Panc1 (cell line): ENCODE measurements at regions not wholly inside any gene's neighbourhood (a gene's known extent, or its start where the extent isn't known, plus 50 kb on each side); places are given as distances from the start of the nearest gene placed in this dataset.

Experiments used
- ATAC-seq: fragments of 200-7000 bp; cut with Tn5 transposase; 2 replicates; pipeline ENCODE4 v1.9.1; 2020; ENCODE audit warnings: mild to moderate bottlenecking, moderate library complexity
- BruUV-seq: library from RNA; stranded (reverse); fragments of 400-500 nt; replicated peaks from 2 replicates; lab custom pipeline; 2021; lab: Mats Ljungman, UMichigan
- CTCF ChIA-PET: fragments of 300-600 bp; sonication (Branson Sonifier 250); formaldehyde crosslinking; loops from one replicate; lab custom pipeline; 2022; ENCODE audit warnings: antibody characterized with exemption; lab: Charles Lee
- POLR2A ChIA-PET: fragments of 300-600 bp; sonication (Branson Sonifier 250); formaldehyde crosslinking; loops from one replicate; lab custom pipeline; 2022; ENCODE audit warnings: antibody characterized with exemption; lab: Charles Lee
- DNase-seq: peaks from one replicate; pipeline ENCODE4 v3.0.0-alpha.2; 2010; ENCODE audit warnings: low read depth, low spot score
- H3K27ac ChIP-seq: 2 replicates; pipeline ENCODE4 v1.5.1; 2011; ENCODE audit warnings: mild to moderate bottlenecking, low read length, inconsistent platforms
- H3K27me3 ChIP-seq: fragments of 200-500 bp; sonication (Bioruptor generic); 2 replicates; pipeline ENCODE4 v1.6.0; 2014; ENCODE audit warnings: low read length, inconsistent platforms; ENCODE audit not compliant: control insufficient read depth, insufficient read depth
- H3K36me3 ChIP-seq: fragments of 200-500 bp; sonication (Bioruptor generic); 2 replicates; pipeline ENCODE4 v1.5.1; 2014; ENCODE audit warnings: inconsistent platforms, mild to moderate bottlenecking, low read length, moderate library complexity; ENCODE audit not compliant: control insufficient read depth, insufficient read depth
- H3K4me1 ChIP-seq: 2 replicates; pipeline ENCODE4 v1.5.1; 2011; ENCODE audit warnings: inconsistent platforms, mild to moderate bottlenecking, low read length, moderate library complexity; ENCODE audit not compliant: control insufficient read depth, insufficient read depth
- H3K4me3 ChIP-seq, 2 experiments: 2 replicates each; pipeline ENCODE4 v1.5.1; 2011 to 2012; ENCODE audit warnings: low read depth in 2 of 2, low read length in 2 of 2, mild to moderate bottlenecking in 2 of 2, inconsistent platforms in 1 of 2, moderate library complexity in 1 of 2
- H3K9me3 ChIP-seq: fragments of 200-500 bp; sonication (Bioruptor generic); 2 replicates; pipeline ENCODE4 v1.5.1; 2014; ENCODE audit warnings: low read depth, mild to moderate bottlenecking, inconsistent platforms, low read length, moderate library complexity; ENCODE audit not compliant: control insufficient read depth, insufficient read depth
- CTCF ChIP-seq: fragments of 450-650 bp; IDR thresholded peaks from 2 replicates; pipeline ENCODE4 v1.5.1; 2017; ENCODE audit warnings: mild to moderate bottlenecking
- POLR2AphosphoS5 ChIP-seq: IDR thresholded peaks from 2 replicates; pipeline ENCODE4 v1.6.1; 2012; ENCODE audit warnings: mild to moderate bottlenecking, low read depth, low read length, moderate library complexity
- REST ChIP-seq, 2 experiments: IDR thresholded peaks; 2 replicates each; pipeline ENCODE4 v1.6.1; 2011 to 2012; ENCODE audit warnings: low read depth in 2 of 2, control low read depth in 1 of 2, low read length in 1 of 2, mild to moderate bottlenecking in 1 of 2, moderate library complexity in 1 of 2; ENCODE audit not compliant: insufficient read depth in 1 of 2
- SIN3A ChIP-seq: IDR thresholded peaks from 2 replicates; pipeline ENCODE4 v1.6.1; 2012; ENCODE audit warnings: low read depth, mild to moderate bottlenecking, low read length, moderate library complexity, borderline replicate concordance; ENCODE audit not compliant: insufficient read depth
- TCF7L2 ChIP-seq: IDR thresholded peaks from 2 replicates; pipeline ENCODE4 v1.6.1; 2011; ENCODE audit warnings: mild to moderate bottlenecking, low read depth, low read length, inconsistent platforms
- in situ Hi-C: cut with HindIII; loops from 2 replicates; pipeline ENCODE4 v1.10.0; 2016; ENCODE audit warnings: low sequenced_read_pairs, low pct_unique_long_range_greater_than_20kb
- intact Hi-C: fragments of 100-400 bp; cut with micrococcal nuclease; formaldehyde crosslinking; loops from one replicate; pipeline ENCODE4 v1.10.0; 2022; ENCODE audit not compliant: unreplicated experiment

- no peak overlapping the region for H3K4me3 ChIP-seq
- no peak for ATAC-seq
- ChIA-PET POLR2A (no interaction called here), CTCF (no interaction called here)
- DNase-seq, result no peak
- intact Hi-C loops, result no loop called here
- no TSS peak for BruUV-seq
- TF ChIP-seq REST (IDR thresholded peaks at IDR 0.05; ENCODE audit: insufficient read depth in 1 of 2, low read depth in 2 of 2, low read length in 1 of 2) (no peak), SIN3A (no peak), POLR2AphosphoS5 (no peak)
- in situ Hi-C loops, result no loop called here
- H3K9me3 ChIP-seq, result no peaks in the 10 kb centered on the region
- no peaks in the 10 kb centered on the region for H3K4me1 ChIP-seq
- H3K36me3 ChIP-seq, result no peaks in the 10 kb centered on the region
- no peaks in the 10 kb centered on the region for H3K27me3 ChIP-seq
- H3K27ac ChIP-seq, result no peak overlapping the region
These were observed 128.1 kb upstream of the CCN2 start for GRCh38 chr6:132079286-132079685.

GRCh38 chr6:132076452-132076851, 125.3 kb upstream of the CCN2 start:
- BruUV-seq, result no TSS peak
- no peak overlapping the region for H3K27ac ChIP-seq
- ChIA-PET CTCF (no interaction called here), POLR2A (interaction anchor here (0.5 kb wide), 1 partner anchor 8 kb away, joined by 14 read pairs; no protein-coding TSS in a partner anchor)
- no peaks in the 10 kb centered on the region for H3K9me3 ChIP-seq
- no peaks in the 10 kb centered on the region for H3K36me3 ChIP-seq
- H3K27me3 ChIP-seq, result no peaks in the 10 kb centered on the region
- no peak overlapping the region for H3K4me3 ChIP-seq
- DNase-seq, result no peak
- in situ Hi-C loops (no loop called here), intact Hi-C loops (no loop called here)
- no peaks in the 10 kb centered on the region for H3K4me1 ChIP-seq
- no peak for ATAC-seq
- TF ChIP-seq REST (IDR thresholded peaks at IDR 0.05; ENCODE audit: insufficient read depth in 1 of 2, low read depth in 2 of 2, low read length in 1 of 2), result no peak
- TF ChIP-seq SIN3A, result no peak
- no peak for TF ChIP-seq CTCF
- no peak for TF ChIP-seq POLR2AphosphoS5
- TF ChIP-seq TCF7L2, result no peak
